HL-60 (cell line): ENCODE measurements at regions not wholly inside any gene's neighbourhood (a gene's known extent, or its start where the extent isn't known, plus 50 kb on each side); places are given as distances from the start of the nearest gene placed in this dataset.

Experiments used
- DNase-seq, 2 experiments: peaks; one replicate each; pipeline ENCODE4 v3.0.0-alpha.2; 2010 to 2020; ENCODE audit warnings: low read depth in 1 of 2, low spot score in 1 of 2
- H3K27ac ChIP-seq: fragments of 250-450 bp; sonication (Bioruptor Pico); replicated peaks from 2 replicates; pipeline ENCODE4 v1.5.1; 2020; ENCODE audit warnings: mild to moderate bottlenecking, moderate library complexity
- H3K27me3 ChIP-seq: fragments of 250-450 bp; sonication (Bioruptor Pico); 2 replicates; pipeline ENCODE4 v1.5.1; 2021; ENCODE audit warnings: mild to moderate bottlenecking, moderate library complexity; ENCODE audit not compliant: insufficient read depth, poor library complexity, severe bottlenecking
- H3K4me3 ChIP-seq: replicated peaks from 2 replicates; pipeline ENCODE4 v1.5.1; 2011; ENCODE audit warnings: mild to moderate bottlenecking, control low read depth, low read length; ENCODE audit not compliant: insufficient read depth
- CTCF ChIP-seq: IDR thresholded peaks from one replicate; pipeline ENCODE4 v1.5.1; 2011; ENCODE audit warnings: low read length, control low read depth, inconsistent platforms; ENCODE audit not compliant: insufficient read depth
- GABPA ChIP-seq: IDR thresholded peaks from 2 replicates; pipeline ENCODE4 v1.6.1; 2012; ENCODE audit warnings: low read depth
- POLR2AphosphoS5 ChIP-seq: IDR thresholded peaks from 2 replicates; pipeline ENCODE4 v1.6.1; 2012; ENCODE audit warnings: low read depth
- SPI1 ChIP-seq: IDR thresholded peaks from 2 replicates; pipeline ENCODE4 v1.6.1; 2012; ENCODE audit warnings: low read depth, mild to moderate bottlenecking, borderline replicate concordance
- TF ChIP-seq, protein P1 (sequence below): IDR thresholded peaks from 2 replicates; pipeline ENCODE4 v1.6.1; 2012; ENCODE audit warnings: low read depth; ENCODE audit not compliant: insufficient replicate concordance

DNA sequence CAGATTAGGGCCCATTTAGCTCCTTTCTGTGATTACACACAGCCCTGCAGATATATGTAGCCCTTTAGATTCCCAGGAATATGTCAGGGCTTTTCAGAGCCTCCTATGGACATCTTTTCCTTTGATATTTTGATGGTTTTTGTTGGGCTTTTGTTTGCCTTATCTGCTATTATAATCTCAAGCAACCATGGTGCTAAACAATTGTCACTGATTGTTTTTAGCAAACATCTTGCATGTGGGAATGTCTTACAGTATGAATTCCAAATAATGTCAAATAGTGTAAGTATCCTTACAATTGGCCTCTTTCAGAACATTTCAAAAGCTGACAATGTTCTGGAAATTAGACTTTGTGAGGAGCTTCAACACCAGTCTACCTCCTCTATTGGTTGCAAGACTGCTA is 333.6 kb upstream of the OPRM1 start:
- no peak for DNase-seq
- TF ChIP-seq POLR2AphosphoS5 (no peak), SPI1 (no peak), GABPA (no peak), CTCF (no peak)
- TF ChIP-seq, protein P1, sequence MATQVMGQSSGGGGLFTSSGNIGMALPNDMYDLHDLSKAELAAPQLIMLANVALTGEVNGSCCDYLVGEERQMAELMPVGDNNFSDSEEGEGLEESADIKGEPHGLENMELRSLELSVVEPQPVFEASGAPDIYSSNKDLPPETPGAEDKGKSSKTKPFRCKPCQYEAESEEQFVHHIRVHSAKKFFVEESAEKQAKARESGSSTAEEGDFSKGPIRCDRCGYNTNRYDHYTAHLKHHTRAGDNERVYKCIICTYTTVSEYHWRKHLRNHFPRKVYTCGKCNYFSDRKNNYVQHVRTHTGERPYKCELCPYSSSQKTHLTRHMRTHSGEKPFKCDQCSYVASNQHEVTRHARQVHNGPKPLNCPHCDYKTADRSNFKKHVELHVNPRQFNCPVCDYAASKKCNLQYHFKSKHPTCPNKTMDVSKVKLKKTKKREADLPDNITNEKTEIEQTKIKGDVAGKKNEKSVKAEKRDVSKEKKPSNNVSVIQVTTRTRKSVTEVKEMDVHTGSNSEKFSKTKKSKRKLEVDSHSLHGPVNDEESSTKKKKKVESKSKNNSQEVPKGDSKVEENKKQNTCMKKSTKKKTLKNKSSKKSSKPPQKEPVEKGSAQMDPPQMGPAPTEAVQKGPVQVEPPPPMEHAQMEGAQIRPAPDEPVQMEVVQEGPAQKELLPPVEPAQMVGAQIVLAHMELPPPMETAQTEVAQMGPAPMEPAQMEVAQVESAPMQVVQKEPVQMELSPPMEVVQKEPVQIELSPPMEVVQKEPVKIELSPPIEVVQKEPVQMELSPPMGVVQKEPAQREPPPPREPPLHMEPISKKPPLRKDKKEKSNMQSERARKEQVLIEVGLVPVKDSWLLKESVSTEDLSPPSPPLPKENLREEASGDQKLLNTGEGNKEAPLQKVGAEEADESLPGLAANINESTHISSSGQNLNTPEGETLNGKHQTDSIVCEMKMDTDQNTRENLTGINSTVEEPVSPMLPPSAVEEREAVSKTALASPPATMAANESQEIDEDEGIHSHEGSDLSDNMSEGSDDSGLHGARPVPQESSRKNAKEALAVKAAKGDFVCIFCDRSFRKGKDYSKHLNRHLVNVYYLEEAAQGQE = no peak
- H3K27ac ChIP-seq = no peak overlapping the region
- H3K27me3 ChIP-seq = no peaks in the 10 kb centered on the region
- no peak overlapping the region for H3K4me3 ChIP-seq

DNA sequence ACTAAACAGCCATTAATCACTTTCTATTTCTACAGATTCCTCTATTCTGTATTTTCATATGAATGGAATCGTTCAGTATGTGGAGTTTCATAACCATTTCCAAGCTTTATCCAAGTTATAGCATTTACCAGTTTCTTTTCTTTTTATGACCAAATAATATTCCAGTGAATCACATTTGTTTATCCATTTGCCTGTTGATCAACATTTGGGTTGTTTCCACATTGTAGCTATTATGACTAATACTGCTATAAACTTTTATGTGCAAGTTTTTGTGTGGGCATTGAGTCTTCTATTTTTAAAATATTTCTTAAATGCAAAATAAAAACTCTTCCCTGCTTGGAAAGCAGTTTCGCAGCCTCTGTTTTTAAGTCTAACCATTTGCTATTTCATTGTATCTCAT is 336.4 kb upstream of the OPRM1 start:
- Histone ChIP-seq H3K27me3 (no peaks in the 10 kb centered on the region), H3K4me3 (no peak overlapping the region), H3K27ac (no peak overlapping the region)
- TF ChIP-seq, protein P1 = no peak
- no peak for DNase-seq

GRCh38 chr6:153698637-153699036 is 340.4 kb upstream of the OPRM1 start:
- no peak for DNase-seq
- H3K4me3 ChIP-seq = no peak overlapping the region

More at GRCh38 chr6:153698637-153699036, 340.4 kb upstream of the OPRM1 start:
- TF ChIP-seq SPI1 = no peak
- no peak for TF ChIP-seq CTCF
- TF ChIP-seq, protein P1 = no peak
- TF ChIP-seq GABPA = no peak
- TF ChIP-seq POLR2AphosphoS5 = no peak
- Histone ChIP-seq H3K27ac (no peak overlapping the region), H3K27me3 (no peaks in the 10 kb centered on the region)
